GM21786 (cell line): ENCODE measurements at regions not wholly inside any gene's neighbourhood (a gene's known extent, or its start where the extent isn't known, plus 50 kb on each side); places are given as distances from the start of the nearest gene placed in this dataset.

Source experiments
- ATAC-seq: cut with Tn5 transposase; IDR thresholded peaks from one replicate; pipeline ENCODE4 v1.9.1; 2021; ENCODE audit not compliant: unreplicated experiment

- ATAC-seq = peak; percentile 91
These were observed 64.2 kb downstream of the LLPH start for GRCh38 chr12:66066137-66066928.

GRCh38 chr12:66065641-66066136 lies 64.9 kb downstream of the LLPH start:
- no peak for ATAC-seq

- ATAC-seq = no peak
These were observed 65.4 kb downstream of the LLPH start for GRCh38 chr12:66065150-66065549.

- no peak for ATAC-seq
These were observed 66.6 kb downstream of the LLPH start for GRCh38 chr12:66063916-66064315.

GRCh38 chr12:66062290-66062625 lies 68.3 kb downstream of the LLPH start:
- no peak for ATAC-seq

- ATAC-seq = no peak
These were observed 68.8 kb downstream of the LLPH start for GRCh38 chr12:66061557-66062289.

GRCh38 chr12:66061076-66061475 lies 69.5 kb downstream of the LLPH start:
- ATAC-seq = no peak

GRCh38 chr12:66060163-66060907 lies 70.2 kb downstream of the LLPH start:
- ATAC-seq = no peak

GRCh38 chr12:66059666-66060065 lies 70.9 kb downstream of the LLPH start:
- no peak for ATAC-seq

GRCh38 chr12:66058554-66058953 lies 72.0 kb downstream of the LLPH start:
- ATAC-seq = no peak

- ATAC-seq = peak; percentile 89
These were observed 74.7 kb downstream of the LLPH start for GRCh38 chr12:66055837-66056319.

- ATAC-seq = no peak
These were observed 77.4 kb downstream of the LLPH start for GRCh38 chr12:66052988-66053615.

- no peak for ATAC-seq
These were observed 79.2 kb downstream of the LLPH start for GRCh38 chr12:66051361-66051760.

- no peak for ATAC-seq
These were observed 79.9 kb downstream of the LLPH start for GRCh38 chr12:66050610-66051009.

- ATAC-seq = no peak
These were observed 80.3 kb downstream of the LLPH start for GRCh38 chr12:66050283-66050576.

GRCh38 chr12:66049538-66050282 lies 80.8 kb downstream of the LLPH start:
- ATAC-seq = no peak

GRCh38 chr12:66048835-66049537 lies 81.6 kb downstream of the LLPH start:
- no peak for ATAC-seq

- no peak for ATAC-seq
These were observed 82.2 kb downstream of the LLPH start for GRCh38 chr12:66048218-66048834.

GRCh38 chr12:66047411-66048021 lies 83.0 kb downstream of the LLPH start:
- ATAC-seq = peak; percentile 95
